ENCODE measurements at regions not wholly inside any gene's neighbourhood (a gene's known extent, or its start where the extent isn't known, plus 50 kb on each side); places are given as distances from the start of the nearest gene placed in this dataset.

DNA sequence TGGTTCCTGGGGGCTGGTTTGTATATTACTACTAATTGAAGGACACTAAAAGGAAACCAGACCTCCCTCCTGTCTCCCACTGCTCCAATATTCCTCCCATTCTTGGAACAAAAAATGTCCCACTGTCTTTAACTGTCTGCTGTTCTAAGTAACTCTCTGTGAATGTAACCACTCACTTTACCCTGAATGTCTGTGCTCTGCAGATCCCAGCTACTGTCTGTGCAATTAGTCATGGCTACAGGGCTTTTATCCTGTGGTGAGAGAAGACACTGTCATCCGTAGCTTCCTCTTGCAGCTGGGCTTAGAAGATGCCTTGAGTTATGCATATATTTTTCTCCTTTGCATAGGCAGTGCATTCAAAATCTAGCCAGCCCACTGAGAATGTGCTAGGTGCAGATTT is 853.8 kb downstream of the CDH8 start:
- TF ChIP-seq TP53 (CRISPR knock-in tag; IDR thresholded peaks at IDR 0.05) (no peak), CEBPB (IDR thresholded peaks at IDR 0.05) (no peak), ELK1 (IDR thresholded peaks at IDR 0.05; ENCODE audit: low read depth, low read length) (no peak), RFX5 (IDR thresholded peaks at IDR 0.05) (no peak), POLR2A (IDR thresholded peaks at IDR 0.05; ENCODE audit: low read length) (no peak), MYC (IDR thresholded peaks at IDR 0.05; ENCODE audit: borderline replicate concordance, low read length) (no peak), BHLHE40 (IDR thresholded peaks at IDR 0.05; ENCODE audit: low read depth, low read length) (no peak), CHD2 (IDR thresholded peaks at IDR 0.05; ENCODE audit: low read length, partially characterized antibody) (no peak), MAFK (IDR thresholded peaks at IDR 0.05; ENCODE audit: partially characterized antibody) (no peak), EP300 (IDR thresholded peaks at IDR 0.05) (no peak)
- TF ChIP-seq, protein P1, sequence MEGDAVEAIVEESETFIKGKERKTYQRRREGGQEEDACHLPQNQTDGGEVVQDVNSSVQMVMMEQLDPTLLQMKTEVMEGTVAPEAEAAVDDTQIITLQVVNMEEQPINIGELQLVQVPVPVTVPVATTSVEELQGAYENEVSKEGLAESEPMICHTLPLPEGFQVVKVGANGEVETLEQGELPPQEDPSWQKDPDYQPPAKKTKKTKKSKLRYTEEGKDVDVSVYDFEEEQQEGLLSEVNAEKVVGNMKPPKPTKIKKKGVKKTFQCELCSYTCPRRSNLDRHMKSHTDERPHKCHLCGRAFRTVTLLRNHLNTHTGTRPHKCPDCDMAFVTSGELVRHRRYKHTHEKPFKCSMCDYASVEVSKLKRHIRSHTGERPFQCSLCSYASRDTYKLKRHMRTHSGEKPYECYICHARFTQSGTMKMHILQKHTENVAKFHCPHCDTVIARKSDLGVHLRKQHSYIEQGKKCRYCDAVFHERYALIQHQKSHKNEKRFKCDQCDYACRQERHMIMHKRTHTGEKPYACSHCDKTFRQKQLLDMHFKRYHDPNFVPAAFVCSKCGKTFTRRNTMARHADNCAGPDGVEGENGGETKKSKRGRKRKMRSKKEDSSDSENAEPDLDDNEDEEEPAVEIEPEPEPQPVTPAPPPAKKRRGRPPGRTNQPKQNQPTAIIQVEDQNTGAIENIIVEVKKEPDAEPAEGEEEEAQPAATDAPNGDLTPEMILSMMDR (IDR thresholded peaks at IDR 0.05), result no peak
- TF ChIP-seq, protein P2, sequence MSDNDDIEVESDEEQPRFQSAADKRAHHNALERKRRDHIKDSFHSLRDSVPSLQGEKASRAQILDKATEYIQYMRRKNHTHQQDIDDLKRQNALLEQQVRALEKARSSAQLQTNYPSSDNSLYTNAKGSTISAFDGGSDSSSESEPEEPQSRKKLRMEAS (IDR thresholded peaks at IDR 0.05), result no peak
